ENCODE measurements at regions not wholly inside any gene's neighbourhood (a gene's known extent, or its start where the extent isn't known, plus 50 kb on each side); places are given as distances from the start of the nearest gene placed in this dataset.

GRCh38 chr11:91972665-91973266 lies 251.9 kb upstream of the FAT3 start:
- H3K36me3 ChIP-seq (ENCODE audit: control insufficient read depth in 5 of 5, insufficient read depth in 5 of 5, low read length in 5 of 5), result no peaks in the 10 kb centered on the region
- H3K27ac ChIP-seq (ENCODE audit: low read depth, low read length), result no peak overlapping the region
- H3K9me3 ChIP-seq (ENCODE audit: control insufficient read depth in 5 of 5, low read length in 5 of 5), result no peaks in the 10 kb centered on the region
- no peak overlapping the region for H3K9ac ChIP-seq (ENCODE audit: low read length in 5 of 5)
- no peaks in the 10 kb centered on the region for H3K27me3 ChIP-seq (ENCODE audit: control insufficient read depth in 5 of 5, insufficient read depth in 4 of 5, low read length in 5 of 5)
- no peak overlapping the region for H3K4me3 ChIP-seq (ENCODE audit: low read depth in 1 of 5, low read length in 5 of 5)
- H3K4me1 ChIP-seq (ENCODE audit: control insufficient read depth in 5 of 5, insufficient read depth in 5 of 5, low read length in 5 of 5), result peaks cover 0 to 1% (median 0%) of the 10 kb centered on the region in 5 donors

DNA sequence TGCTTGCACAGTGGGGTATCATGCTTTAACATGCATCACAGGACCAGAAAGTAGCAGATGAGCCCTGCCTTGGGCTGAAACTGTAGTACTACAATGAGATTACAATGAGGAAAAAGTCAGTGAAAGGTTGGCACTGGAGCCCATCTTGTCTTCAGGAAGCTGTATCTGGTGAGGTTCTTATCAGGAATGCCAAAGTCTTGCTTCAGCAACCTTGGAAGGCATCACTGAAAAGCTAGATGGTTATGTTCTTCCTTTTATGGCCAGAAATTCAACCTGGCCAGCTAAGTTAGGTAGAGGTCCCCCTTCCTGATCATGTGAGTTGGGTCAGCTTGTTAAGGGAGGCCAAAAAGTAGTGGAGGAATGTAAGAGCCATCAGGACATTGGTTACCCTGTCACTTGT lies 254.0 kb upstream of the FAT3 start:
- Histone ChIP-seq H3K9me3 (ENCODE audit: control insufficient read depth in 5 of 5, low read length in 5 of 5) (no peaks in the 10 kb centered on the region), H3K4me3 (ENCODE audit: low read depth in 1 of 5, low read length in 5 of 5) (no peak overlapping the region)

DNA sequence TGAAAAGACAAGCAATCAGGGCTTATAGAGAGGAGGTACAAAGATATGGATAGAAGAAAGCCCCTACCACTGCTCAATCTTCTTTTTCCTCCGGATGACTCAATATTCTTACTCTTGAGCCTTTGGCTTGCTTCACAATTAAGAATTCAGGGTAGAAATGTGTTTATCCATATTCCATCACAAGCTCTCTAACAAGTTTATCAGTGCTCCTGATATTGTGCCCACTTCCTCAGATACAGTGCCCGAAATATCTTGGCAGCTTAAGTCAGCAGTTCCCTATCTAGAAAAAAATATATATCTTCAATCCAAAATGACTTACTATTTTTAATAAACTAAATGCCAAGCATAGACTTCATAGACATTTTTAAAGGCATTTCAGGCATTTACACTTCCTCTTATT lies 255.1 kb upstream of the FAT3 start:
- Histone ChIP-seq H3K27me3 (ENCODE audit: control insufficient read depth in 5 of 5, insufficient read depth in 4 of 5, low read length in 5 of 5) (no peaks in the 10 kb centered on the region), H3K4me3 (ENCODE audit: low read depth in 1 of 5, low read length in 5 of 5) (no peak overlapping the region), H3K4me1 (ENCODE audit: control insufficient read depth in 5 of 5, insufficient read depth in 5 of 5, low read length in 5 of 5) (peaks cover 0 to 16% (median 4%) of the 10 kb centered on the region in 5 donors), H3K36me3 (ENCODE audit: control insufficient read depth in 5 of 5, insufficient read depth in 5 of 5, low read length in 5 of 5) (no peaks in the 10 kb centered on the region), H3K9me3 (ENCODE audit: control insufficient read depth in 5 of 5, low read length in 5 of 5) (no peaks in the 10 kb centered on the region), H3K27ac (ENCODE audit: low read depth, low read length) (no peak overlapping the region), H3K9ac (ENCODE audit: low read length in 5 of 5) (no peak overlapping the region)

More for the DNA sequence above, 254.0 kb upstream of the FAT3 start:
- no peaks in the 10 kb centered on the region for H3K27me3 ChIP-seq (ENCODE audit: control insufficient read depth in 5 of 5, insufficient read depth in 4 of 5, low read length in 5 of 5)
- H3K4me1 ChIP-seq (ENCODE audit: control insufficient read depth in 5 of 5, insufficient read depth in 5 of 5, low read length in 5 of 5), result peaks cover 0 to 16% (median 4%) of the 10 kb centered on the region in 5 donors
- no peak overlapping the region for H3K27ac ChIP-seq (ENCODE audit: low read depth, low read length)
- no peaks in the 10 kb centered on the region for H3K36me3 ChIP-seq (ENCODE audit: control insufficient read depth in 5 of 5, insufficient read depth in 5 of 5, low read length in 5 of 5)
- H3K9ac ChIP-seq (ENCODE audit: low read length in 5 of 5), result no peak overlapping the region

GRCh38 chr11:91967691-91968045 lies 256.9 kb upstream of the FAT3 start:
- Histone ChIP-seq H3K27ac (ENCODE audit: low read depth, low read length) (no peak overlapping the region), H3K27me3 (ENCODE audit: control insufficient read depth in 5 of 5, insufficient read depth in 4 of 5, low read length in 5 of 5) (no peaks in the 10 kb centered on the region), H3K36me3 (ENCODE audit: control insufficient read depth in 5 of 5, insufficient read depth in 5 of 5, low read length in 5 of 5) (no peaks in the 10 kb centered on the region), H3K9me3 (ENCODE audit: control insufficient read depth in 5 of 5, low read length in 5 of 5) (no peaks in the 10 kb centered on the region), H3K4me1 (ENCODE audit: control insufficient read depth in 5 of 5, insufficient read depth in 5 of 5, low read length in 5 of 5) (peaks cover 0 to 16% (median 4%) of the 10 kb centered on the region in 5 donors), H3K9ac (ENCODE audit: low read length in 5 of 5) (no peak overlapping the region), H3K4me3 (ENCODE audit: low read depth in 1 of 5, low read length in 5 of 5) (no peak overlapping the region)

GRCh38 chr11:91967026-91967690 lies 257.5 kb upstream of the FAT3 start:
- no peak overlapping the region for H3K27ac ChIP-seq (ENCODE audit: low read depth, low read length)

GRCh38 chr11:91966368-91966767 lies 258.2 kb upstream of the FAT3 start:
- Histone ChIP-seq H3K9ac (ENCODE audit: low read length in 5 of 5) (no peak overlapping the region), H3K4me3 (ENCODE audit: low read depth in 1 of 5, low read length in 5 of 5) (no peak overlapping the region), H3K4me1 (ENCODE audit: control insufficient read depth in 5 of 5, insufficient read depth in 5 of 5, low read length in 5 of 5) (peaks cover 0 to 16% (median 4%) of the 10 kb centered on the region in 5 donors), H3K36me3 (ENCODE audit: control insufficient read depth in 5 of 5, insufficient read depth in 5 of 5, low read length in 5 of 5) (no peaks in the 10 kb centered on the region), H3K9me3 (ENCODE audit: control insufficient read depth in 5 of 5, low read length in 5 of 5) (peaks cover 0 to 11% (median 2%) of the 10 kb centered on the region in 5 donors), H3K27ac (ENCODE audit: low read depth, low read length) (no peak overlapping the region), H3K27me3 (ENCODE audit: control insufficient read depth in 5 of 5, insufficient read depth in 4 of 5, low read length in 5 of 5) (no peaks in the 10 kb centered on the region)

More at GRCh38 chr11:91967026-91967690, 257.5 kb upstream of the FAT3 start:
- no peaks in the 10 kb centered on the region for H3K36me3 ChIP-seq (ENCODE audit: control insufficient read depth in 5 of 5, insufficient read depth in 5 of 5, low read length in 5 of 5)
- H3K9ac ChIP-seq (ENCODE audit: low read length in 5 of 5), result no peak overlapping the region
- peaks cover 0 to 3% (median 0%) of the 10 kb centered on the region in 5 donors for H3K9me3 ChIP-seq (ENCODE audit: control insufficient read depth in 5 of 5, low read length in 5 of 5)
- peaks cover 0 to 16% (median 4%) of the 10 kb centered on the region in 5 donors for H3K4me1 ChIP-seq (ENCODE audit: control insufficient read depth in 5 of 5, insufficient read depth in 5 of 5, low read length in 5 of 5)
- no peak overlapping the region for H3K4me3 ChIP-seq (ENCODE audit: low read depth in 1 of 5, low read length in 5 of 5)
- no peaks in the 10 kb centered on the region for H3K27me3 ChIP-seq (ENCODE audit: control insufficient read depth in 5 of 5, insufficient read depth in 4 of 5, low read length in 5 of 5)

GRCh38 chr11:91960770-91961169 lies 263.8 kb upstream of the FAT3 start:
- Histone ChIP-seq H3K4me1 (ENCODE audit: control insufficient read depth in 5 of 5, insufficient read depth in 5 of 5, low read length in 5 of 5) (no peaks in the 10 kb centered on the region), H3K27me3 (ENCODE audit: control insufficient read depth in 5 of 5, insufficient read depth in 4 of 5, low read length in 5 of 5) (no peaks in the 10 kb centered on the region), H3K9ac (ENCODE audit: low read length in 5 of 5) (no peak overlapping the region), H3K4me3 (ENCODE audit: low read depth in 1 of 5, low read length in 5 of 5) (no peak overlapping the region), H3K9me3 (ENCODE audit: control insufficient read depth in 5 of 5, low read length in 5 of 5) (peaks cover 7 to 22% (median 14%) of the 10 kb centered on the region in 5 donors), H3K27ac (ENCODE audit: low read depth, low read length) (no peak overlapping the region), H3K36me3 (ENCODE audit: control insufficient read depth in 5 of 5, insufficient read depth in 5 of 5, low read length in 5 of 5) (no peaks in the 10 kb centered on the region)

GRCh38 chr11:91959411-91959810 lies 265.2 kb upstream of the FAT3 start:
- no peak overlapping the region for H3K9ac ChIP-seq (ENCODE audit: low read length in 5 of 5)
- H3K36me3 ChIP-seq (ENCODE audit: control insufficient read depth in 5 of 5, insufficient read depth in 5 of 5, low read length in 5 of 5), result no peaks in the 10 kb centered on the region
- no peak overlapping the region for H3K4me3 ChIP-seq (ENCODE audit: low read depth in 1 of 5, low read length in 5 of 5)
- no peaks in the 10 kb centered on the region for H3K27me3 ChIP-seq (ENCODE audit: control insufficient read depth in 5 of 5, insufficient read depth in 4 of 5, low read length in 5 of 5)
- peaks cover 7 to 22% (median 14%) of the 10 kb centered on the region in 5 donors for H3K9me3 ChIP-seq (ENCODE audit: control insufficient read depth in 5 of 5, low read length in 5 of 5)
- no peak overlapping the region for H3K27ac ChIP-seq (ENCODE audit: low read depth, low read length)
- H3K4me1 ChIP-seq (ENCODE audit: control insufficient read depth in 5 of 5, insufficient read depth in 5 of 5, low read length in 5 of 5), result no peaks in the 10 kb centered on the region

DNA sequence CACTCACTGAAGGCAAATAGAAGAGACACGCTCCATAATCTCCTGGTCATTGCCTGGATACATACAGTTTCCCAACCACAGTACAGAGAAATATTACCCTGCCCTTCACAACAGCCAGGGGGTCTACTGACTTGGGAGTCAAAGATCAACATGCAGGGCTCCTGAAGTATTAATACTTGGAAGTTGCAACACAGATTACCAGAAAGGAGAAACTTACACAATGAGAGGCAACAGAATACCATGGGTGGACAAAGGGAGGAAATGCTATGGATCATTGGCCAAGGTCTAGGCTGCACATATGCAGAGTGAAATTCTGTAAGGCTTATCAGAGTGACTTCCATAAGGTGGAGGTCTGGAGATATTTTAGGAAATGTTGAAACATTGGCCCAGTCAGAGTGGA lies 267.9 kb upstream of the FAT3 start:
- Histone ChIP-seq H3K4me3 (ENCODE audit: low read depth in 1 of 5, low read length in 5 of 5) (no peak overlapping the region), H3K9me3 (ENCODE audit: control insufficient read depth in 5 of 5, low read length in 5 of 5) (peaks cover 7 to 20% (median 14%) of the 10 kb centered on the region in 5 donors), H3K4me1 (ENCODE audit: control insufficient read depth in 5 of 5, insufficient read depth in 5 of 5, low read length in 5 of 5) (no peaks in the 10 kb centered on the region)

GRCh38 chr11:91955206-91955605 lies 269.4 kb upstream of the FAT3 start:
- no peaks in the 10 kb centered on the region for H3K27me3 ChIP-seq (ENCODE audit: control insufficient read depth in 5 of 5, insufficient read depth in 4 of 5, low read length in 5 of 5)
- no peaks in the 10 kb centered on the region for H3K36me3 ChIP-seq (ENCODE audit: control insufficient read depth in 5 of 5, insufficient read depth in 5 of 5, low read length in 5 of 5)
- H3K4me1 ChIP-seq (ENCODE audit: control insufficient read depth in 5 of 5, insufficient read depth in 5 of 5, low read length in 5 of 5), result no peaks in the 10 kb centered on the region
- H3K9ac ChIP-seq (ENCODE audit: low read length in 5 of 5), result no peak overlapping the region
- H3K9me3 ChIP-seq (ENCODE audit: control insufficient read depth in 5 of 5, low read length in 5 of 5), result peaks cover 3 to 12% (median 9%) of the 10 kb centered on the region in 5 donors
- H3K27ac ChIP-seq (ENCODE audit: low read depth, low read length), result no peak overlapping the region
- H3K4me3 ChIP-seq (ENCODE audit: low read depth in 1 of 5, low read length in 5 of 5), result no peak overlapping the region

More for the DNA sequence above, 267.9 kb upstream of the FAT3 start:
- no peaks in the 10 kb centered on the region for H3K27me3 ChIP-seq (ENCODE audit: control insufficient read depth in 5 of 5, insufficient read depth in 4 of 5, low read length in 5 of 5)
- H3K36me3 ChIP-seq (ENCODE audit: control insufficient read depth in 5 of 5, insufficient read depth in 5 of 5, low read length in 5 of 5), result no peaks in the 10 kb centered on the region
- no peak overlapping the region for H3K9ac ChIP-seq (ENCODE audit: low read length in 5 of 5)
- no peak overlapping the region for H3K27ac ChIP-seq (ENCODE audit: low read depth, low read length)
